Fibroblast of lung (primary cell): ENCODE measurements at regions not wholly inside any gene's neighbourhood (a gene's known extent, or its start where the extent isn't known, plus 50 kb on each side); places are given as distances from the start of the nearest gene placed in this dataset.

ENCODE experiments used
- DNase-seq, 2 donors: peaks; one replicate each; pipeline versions ENCODE4 v3.0.0 to v3.0.0-alpha.2; 2010; ENCODE audit warnings: low read depth in 2 of 2
- H2AFZ ChIP-seq: 2 replicates; pipeline ENCODE4 v1.5.1; 2012; ENCODE audit warnings: low read length, control low read depth, inconsistent platforms
- H3K27ac ChIP-seq: 2 replicates; pipeline ENCODE4 v1.5.1; 2011; ENCODE audit warnings: low read length, control low read depth; ENCODE audit not compliant: insufficient read depth
- H3K27me3 ChIP-seq: 2 replicates; pipeline ENCODE4 v1.5.1; 2011; ENCODE audit warnings: mild to moderate bottlenecking, low read length; ENCODE audit not compliant: control insufficient read depth, insufficient read depth
- H3K36me3 ChIP-seq: 2 replicates; pipeline ENCODE4 v1.5.1; 2011; ENCODE audit warnings: low read length; ENCODE audit not compliant: control insufficient read depth, insufficient read depth
- H3K4me1 ChIP-seq: 2 replicates; pipeline ENCODE4 v1.5.1; 2011; ENCODE audit warnings: low read length; ENCODE audit not compliant: control insufficient read depth, insufficient read depth; ENCODE audit errors: extremely low read depth
- H3K4me2 ChIP-seq: 2 replicates; pipeline ENCODE4 v1.5.1; 2011; ENCODE audit warnings: low read length, control low read depth; ENCODE audit not compliant: insufficient read depth; ENCODE audit errors: extremely low read depth
- H3K4me3 ChIP-seq, 4 experiments: fragments of 200-600 bp in 1 of 4; sonication (generic) in 1 of 4; replicated peaks in 1 of 4; 2 replicates each; pipeline ENCODE4 v1.5.1; 2011 to 2016; ENCODE audit warnings: low read length in 4 of 4, low read depth in 3 of 4, mild to moderate bottlenecking in 3 of 4, control low read depth in 2 of 4, inconsistent platforms in 1 of 4, mixed read lengths in 1 of 4; ENCODE audit not compliant: insufficient read depth in 1 of 4; ENCODE audit errors: control extremely low read depth in 1 of 4
- H3K79me2 ChIP-seq: 2 replicates; pipeline ENCODE4 v1.5.1; 2012; ENCODE audit warnings: mild to moderate bottlenecking, low read length, inconsistent platforms; ENCODE audit not compliant: control insufficient read depth, insufficient read depth
- H3K9ac ChIP-seq: 2 replicates; pipeline ENCODE4 v1.5.1; 2011; ENCODE audit warnings: mild to moderate bottlenecking, low read length, control low read depth; ENCODE audit not compliant: insufficient read depth
- H3K9me3 ChIP-seq: 2 replicates; pipeline ENCODE4 v1.5.1; 2012; ENCODE audit warnings: low read depth, low read length; ENCODE audit not compliant: control insufficient read depth, insufficient read depth
- H4K20me1 ChIP-seq: 2 replicates; pipeline ENCODE4 v1.5.1; 2011; ENCODE audit warnings: low read length; ENCODE audit not compliant: control insufficient read depth, insufficient read depth; ENCODE audit errors: extremely low read depth
- CTCF ChIP-seq, 2 donors: IDR thresholded peaks in 1 of 2; conservative IDR thresholded peaks in 1 of 2; 1 replicate in 1 of 2; 2 replicates in 1 of 2; pipeline ENCODE4 v1.5.1; 2011 to 2012; ENCODE audit warnings: low read length in 2 of 2, control low read depth in 1 of 2, inconsistent platforms in 1 of 2, low read depth in 1 of 2, mild to moderate bottlenecking in 1 of 2
- EZH2 ChIP-seq: IDR thresholded peaks from 2 replicates; pipeline ENCODE4 v1.5.1; 2012; ENCODE audit warnings: low read length, control low read depth, mild to moderate bottlenecking; ENCODE audit errors: missing control alignments

DNA sequence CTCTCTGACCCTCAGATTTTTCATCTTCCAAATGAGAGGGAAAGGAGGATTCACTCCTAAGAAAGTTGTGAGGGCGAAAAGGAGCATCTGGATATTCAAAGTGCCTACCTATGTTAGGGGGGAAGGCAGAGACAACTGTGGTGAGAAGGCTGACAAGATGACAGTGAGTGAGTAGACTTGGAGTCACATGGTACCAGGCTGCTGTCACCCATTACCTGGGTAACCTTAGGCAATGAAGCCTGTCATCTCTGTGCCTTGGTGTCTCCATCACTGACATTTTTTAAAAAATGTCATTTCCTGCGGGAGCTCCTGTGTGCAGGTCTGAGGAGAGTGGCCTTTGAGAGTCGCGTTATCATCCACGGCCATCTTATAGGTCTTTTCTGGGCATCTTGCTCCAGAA, 124.0 kb downstream of the MAF start:
- no peak for DNase-seq
- H3K27ac ChIP-seq, result no peak overlapping the region
- H3K4me2 ChIP-seq, result no peak overlapping the region
- no peaks in the 10 kb centered on the region for H3K9me3 ChIP-seq
- no peaks in the 10 kb centered on the region for H3K27me3 ChIP-seq
- H3K4me1 ChIP-seq, result no peaks in the 10 kb centered on the region
- H4K20me1 ChIP-seq, result no peaks in the 10 kb centered on the region
- no peak overlapping the region for H3K4me3 ChIP-seq
- no peak for TF ChIP-seq CTCF (conservative IDR thresholded peaks at IDR 0.05 in 1 of 2, IDR thresholded peaks at IDR 0.05 in 1 of 2; ENCODE audit: low read depth in 1 of 2, low read length in 2 of 2)
- TF ChIP-seq EZH2, result no peak
- no peak overlapping the region for H2AFZ ChIP-seq
- H3K9ac ChIP-seq, result no peak overlapping the region
- H3K79me2 ChIP-seq, result no peaks in the 10 kb centered on the region
- H3K36me3 ChIP-seq, result no peaks in the 10 kb centered on the region

DNA sequence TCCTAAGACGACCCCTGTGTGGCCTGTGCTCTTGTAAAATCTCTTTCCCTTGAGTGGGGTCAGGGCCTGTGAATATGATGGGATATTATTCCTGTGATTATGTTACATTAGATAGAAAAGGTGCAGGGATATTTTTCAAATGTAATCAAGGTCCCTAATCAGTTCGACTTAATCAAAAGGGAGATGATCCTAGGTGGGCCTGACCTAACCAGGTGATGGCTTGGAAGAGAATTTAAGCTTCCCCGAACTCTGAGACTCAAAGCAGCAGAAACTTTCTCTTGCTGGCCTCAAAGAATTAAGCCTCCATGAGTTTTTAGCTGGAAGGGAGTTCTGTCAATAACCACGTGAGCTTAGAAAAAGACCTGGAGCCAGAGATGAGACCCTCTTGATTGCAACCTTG, 124.7 kb downstream of the MAF start:
- Histone ChIP-seq H3K27me3 (no peaks in the 10 kb centered on the region), H3K4me3 (no peak overlapping the region), H4K20me1 (no peaks in the 10 kb centered on the region), H3K27ac (no peak overlapping the region), H2AFZ (no peak overlapping the region), H3K4me2 (no peak overlapping the region), H3K79me2 (no peaks in the 10 kb centered on the region), H3K36me3 (no peaks in the 10 kb centered on the region), H3K9ac (no peak overlapping the region), H3K9me3 (no peaks in the 10 kb centered on the region), H3K4me1 (no peaks in the 10 kb centered on the region)
- TF ChIP-seq EZH2, result no peak
- TF ChIP-seq CTCF (conservative IDR thresholded peaks at IDR 0.05 in 1 of 2, IDR thresholded peaks at IDR 0.05 in 1 of 2; ENCODE audit: low read depth in 1 of 2, low read length in 2 of 2), result no peak
- no peak for DNase-seq

GRCh38 chr16:79473456-79473855, 127.1 kb downstream of the MAF start:
- DNase-seq, result no peak
- Histone ChIP-seq H3K27me3 (no peaks in the 10 kb centered on the region), H3K4me1 (no peaks in the 10 kb centered on the region), H4K20me1 (no peaks in the 10 kb centered on the region), H3K9ac (no peak overlapping the region), H2AFZ (no peak overlapping the region), H3K36me3 (no peaks in the 10 kb centered on the region), H3K27ac (no peak overlapping the region), H3K4me3 (no peak overlapping the region), H3K9me3 (no peaks in the 10 kb centered on the region), H3K79me2 (no peaks in the 10 kb centered on the region), H3K4me2 (no peak overlapping the region)
- TF ChIP-seq EZH2 (no peak), CTCF (conservative IDR thresholded peaks at IDR 0.05 in 1 of 2, IDR thresholded peaks at IDR 0.05 in 1 of 2; ENCODE audit: low read depth in 1 of 2, low read length in 2 of 2) (no peak)
